OCI-LY1 (cell line): ENCODE measurements at regions not wholly inside any gene's neighbourhood (a gene's known extent, or its start where the extent isn't known, plus 50 kb on each side); places are given as distances from the start of the nearest gene placed in this dataset.

Experiments used
- EZH2 ChIP-seq: fragments of 200-600 bp; sonication (generic), shearing (Covaris generic); IDR thresholded peaks from 2 replicates; pipeline ENCODE4 v1.8.0; 2017; ENCODE audit warnings: borderline replicate concordance, mixed run types, mild to moderate bottlenecking, antibody characterized with exemption, low read length, moderate library complexity, mixed read lengths
- TF ChIP-seq, protein P1 (sequence below): fragments of 200-600 bp; sonication (generic), shearing (Covaris generic); IDR thresholded peaks from 2 replicates; pipeline ENCODE4 v1.5.1; 2017; ENCODE audit warnings: mild to moderate bottlenecking, antibody characterized with exemption, low read length, moderate library complexity, mixed read lengths

- TF ChIP-seq, protein P1, sequence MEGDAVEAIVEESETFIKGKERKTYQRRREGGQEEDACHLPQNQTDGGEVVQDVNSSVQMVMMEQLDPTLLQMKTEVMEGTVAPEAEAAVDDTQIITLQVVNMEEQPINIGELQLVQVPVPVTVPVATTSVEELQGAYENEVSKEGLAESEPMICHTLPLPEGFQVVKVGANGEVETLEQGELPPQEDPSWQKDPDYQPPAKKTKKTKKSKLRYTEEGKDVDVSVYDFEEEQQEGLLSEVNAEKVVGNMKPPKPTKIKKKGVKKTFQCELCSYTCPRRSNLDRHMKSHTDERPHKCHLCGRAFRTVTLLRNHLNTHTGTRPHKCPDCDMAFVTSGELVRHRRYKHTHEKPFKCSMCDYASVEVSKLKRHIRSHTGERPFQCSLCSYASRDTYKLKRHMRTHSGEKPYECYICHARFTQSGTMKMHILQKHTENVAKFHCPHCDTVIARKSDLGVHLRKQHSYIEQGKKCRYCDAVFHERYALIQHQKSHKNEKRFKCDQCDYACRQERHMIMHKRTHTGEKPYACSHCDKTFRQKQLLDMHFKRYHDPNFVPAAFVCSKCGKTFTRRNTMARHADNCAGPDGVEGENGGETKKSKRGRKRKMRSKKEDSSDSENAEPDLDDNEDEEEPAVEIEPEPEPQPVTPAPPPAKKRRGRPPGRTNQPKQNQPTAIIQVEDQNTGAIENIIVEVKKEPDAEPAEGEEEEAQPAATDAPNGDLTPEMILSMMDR, result no peak; the same call in 1 of the 2 replicates
- no peak for TF ChIP-seq EZH2
Observed at GRCh38 chr12:23376238-23376637, 573.2 kb downstream of the SOX5 start.
